ENCODE measurements at regions not wholly inside any gene's neighbourhood (a gene's known extent, or its start where the extent isn't known, plus 50 kb on each side); places are given as distances from the start of the nearest gene placed in this dataset.

GRCh38 chr1:36609241-36610027, 126.7 kb upstream of the CSF3R start:
- DNase-seq (ENCODE audit: low read depth in 3 of 3): peak; percentile 18 to 30 (median 30)

DNA sequence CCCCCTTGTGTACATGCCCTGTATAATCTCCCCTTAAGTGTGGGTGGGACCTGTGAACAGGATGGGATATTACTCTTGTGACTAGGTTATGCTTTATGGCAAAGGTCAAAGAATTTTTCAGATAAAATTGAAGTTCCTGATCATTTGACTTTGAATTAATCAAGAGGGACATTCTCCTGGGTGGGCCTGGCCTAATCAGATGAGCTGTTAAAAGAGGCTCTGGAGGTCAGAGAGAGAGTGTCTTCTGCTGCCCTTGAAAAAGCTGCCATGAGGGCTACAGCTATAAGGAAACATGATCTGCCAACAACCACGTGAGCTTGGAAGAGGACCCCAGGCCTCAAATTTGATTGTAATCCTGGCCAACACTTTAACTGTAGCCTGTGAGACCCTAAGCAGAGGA, 125.6 kb upstream of the CSF3R start:
- DNase-seq (ENCODE audit: low read depth in 3 of 3): no peak

GRCh38 chr1:36607263-36607651, 124.5 kb upstream of the CSF3R start:
- no peak for DNase-seq (ENCODE audit: low read depth in 3 of 3)

DNA sequence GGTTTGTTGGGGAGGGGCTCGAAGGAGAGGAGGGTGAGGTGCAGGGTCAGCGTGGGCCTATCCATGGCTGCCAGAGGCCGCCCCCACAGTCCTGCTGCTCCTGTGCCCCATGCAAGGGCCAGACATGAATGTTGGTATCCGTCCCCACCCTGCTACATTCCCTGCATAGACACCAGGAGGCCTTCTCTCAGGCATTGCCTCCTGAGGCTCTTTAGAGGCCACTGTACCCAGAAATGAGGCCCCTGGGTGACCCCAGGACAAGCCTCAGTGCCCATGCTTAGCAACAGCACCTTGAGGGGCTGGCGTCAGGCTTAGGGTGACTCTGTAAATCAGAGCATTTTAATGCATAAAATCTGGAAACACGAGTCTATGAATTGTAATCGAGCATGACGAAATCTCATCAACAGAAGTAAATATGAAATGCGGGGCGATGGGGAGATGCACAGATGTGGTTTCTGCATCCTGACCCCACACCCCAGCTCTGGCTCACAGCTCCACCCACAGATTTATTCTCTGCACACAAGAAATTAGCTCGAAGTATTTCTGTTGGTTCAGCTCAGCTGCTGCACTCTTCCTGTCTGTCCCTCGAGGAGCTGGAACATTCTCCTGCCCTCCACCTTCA, 124.0 kb upstream of the CSF3R start:
- no peak for DNase-seq (ENCODE audit: low read depth in 3 of 3)

DNA sequence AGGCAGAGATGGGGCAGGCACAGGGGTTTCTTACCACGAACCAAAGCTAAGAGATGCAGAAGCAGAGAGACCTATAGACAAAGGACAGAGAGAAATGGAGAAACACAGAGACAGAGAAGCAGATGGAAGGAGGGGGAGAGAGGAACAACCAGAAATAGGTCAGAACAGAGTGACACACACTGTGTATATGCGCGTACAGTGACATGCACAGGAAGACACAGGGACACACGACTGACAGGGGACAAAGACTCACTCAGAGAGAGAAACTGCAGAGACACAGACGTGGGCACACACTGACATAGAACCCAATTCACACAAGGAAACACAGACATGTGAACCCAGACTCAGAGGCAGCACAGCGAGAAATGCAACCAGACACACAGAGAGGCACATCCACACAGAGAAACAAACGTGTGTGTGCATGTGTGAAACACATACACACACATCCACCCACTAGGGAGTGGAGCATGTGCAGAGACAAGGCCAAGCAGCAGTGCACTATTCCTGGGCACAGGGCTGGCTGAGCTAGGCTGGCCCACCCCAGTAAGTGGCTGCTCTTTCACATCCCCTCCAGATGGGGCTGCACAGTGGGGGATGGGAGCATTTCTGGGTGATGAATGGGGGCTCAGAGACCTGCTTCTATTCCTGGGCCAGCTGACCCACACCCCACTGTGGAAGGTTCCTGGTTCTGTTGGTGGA, 123.4 kb upstream of the CSF3R start:
- no peak for DNase-seq (ENCODE audit: low read depth in 3 of 3)

GRCh38 chr1:36603461-36603860, 120.7 kb upstream of the CSF3R start:
- no peak for DNase-seq (ENCODE audit: low read depth in 3 of 3)

GRCh38 chr1:36602184-36602583, 119.5 kb upstream of the CSF3R start:
- DNase-seq (ENCODE audit: low read depth in 3 of 3): no peak

GRCh38 chr1:36599828-36600227, 117.1 kb upstream of the CSF3R start:
- no peak for DNase-seq (ENCODE audit: low read depth in 3 of 3)

DNA sequence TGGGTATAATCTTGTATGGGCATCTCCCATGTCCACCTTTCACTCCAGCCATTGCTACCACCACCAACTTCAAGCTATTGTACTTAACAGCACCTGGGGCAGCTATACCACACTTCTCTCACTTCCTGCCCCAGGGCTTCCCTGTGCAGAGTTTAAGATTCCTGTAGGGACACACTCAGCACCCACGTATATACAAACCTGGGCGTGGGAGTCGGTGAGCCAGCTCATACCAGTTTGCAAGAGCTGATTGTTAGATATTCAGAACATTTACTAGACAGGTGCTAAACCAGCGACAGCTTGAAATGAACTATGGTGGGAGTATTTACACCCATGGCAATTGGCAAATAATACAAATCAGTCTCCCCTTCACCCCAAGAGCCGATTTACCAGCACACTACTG, 114.8 kb upstream of the CSF3R start:
- DNase-seq (ENCODE audit: low read depth in 3 of 3): no peak

GRCh38 chr1:36595921-36596320, 113.2 kb upstream of the CSF3R start:
- no peak for DNase-seq (ENCODE audit: low read depth in 3 of 3)

DNA sequence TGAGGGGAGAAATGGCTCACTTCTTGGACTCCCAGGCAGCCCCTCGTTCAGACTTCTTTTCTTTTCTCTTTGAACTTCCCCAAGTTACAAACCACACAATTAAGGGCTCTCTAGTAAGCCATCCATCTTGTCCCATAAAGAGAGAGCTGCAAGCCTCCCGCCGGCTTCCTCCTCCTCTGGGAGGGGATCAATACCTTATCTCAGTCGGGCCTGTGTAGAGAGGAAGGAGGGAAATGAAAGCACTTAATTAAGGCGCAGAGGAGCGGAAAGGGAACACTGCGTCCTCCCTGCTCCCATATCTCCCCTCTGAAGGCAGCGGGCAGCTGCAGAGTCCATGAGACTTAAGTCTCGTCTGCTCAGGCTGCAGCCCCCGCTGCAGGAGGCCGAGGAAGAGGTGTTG, 112.6 kb upstream of the CSF3R start:
- no peak for DNase-seq (ENCODE audit: low read depth in 3 of 3)

DNA sequence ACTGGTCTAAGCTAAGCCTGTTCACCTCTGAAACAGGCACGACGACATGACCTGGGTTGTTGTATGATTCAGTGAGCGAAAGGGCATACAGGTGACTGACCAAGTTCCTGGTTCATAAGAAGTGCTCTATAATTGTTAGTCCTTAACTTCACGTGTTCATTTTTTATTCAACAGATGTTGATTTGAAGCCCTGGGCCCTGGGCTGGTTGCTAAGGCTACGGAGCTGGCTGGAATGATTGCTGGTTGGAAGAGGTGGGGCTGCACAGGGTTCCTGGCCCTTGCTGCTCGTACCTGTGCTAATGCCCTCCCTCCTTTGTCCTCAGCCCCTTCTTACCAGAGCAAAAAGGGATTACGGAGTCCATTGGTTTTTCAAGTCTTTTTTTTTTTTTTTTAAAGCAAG, 111.3 kb upstream of the CSF3R start:
- DNase-seq (ENCODE audit: low read depth in 3 of 3): no peak

- no peak for DNase-seq (ENCODE audit: low read depth in 3 of 3)
Measured at GRCh38 chr1:36591278-36591677, 108.6 kb upstream of the CSF3R start.

GRCh38 chr1:36590771-36591170, 108.1 kb upstream of the CSF3R start:
- DNase-seq (ENCODE audit: low read depth in 3 of 3): no peak

DNA sequence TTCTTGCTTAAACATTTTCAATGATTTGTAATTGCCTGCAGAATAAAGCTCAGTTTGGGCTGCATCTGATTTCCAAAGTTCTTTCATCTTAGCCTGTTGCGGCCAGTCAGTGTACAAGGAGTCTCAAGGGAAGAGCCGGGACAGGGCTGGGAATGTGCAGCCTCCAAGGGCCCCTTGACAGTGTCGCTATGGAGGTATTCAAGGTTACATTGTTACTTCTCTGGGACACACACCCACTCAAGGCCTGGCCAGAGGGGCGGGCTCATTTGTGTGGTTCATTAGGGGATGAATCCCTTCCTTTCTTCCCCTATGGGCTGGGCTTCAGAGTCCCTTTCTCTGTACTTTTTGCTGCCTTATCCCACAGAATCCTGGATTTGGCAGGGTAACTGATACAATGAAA, 107.6 kb upstream of the CSF3R start:
- no peak for DNase-seq (ENCODE audit: low read depth in 3 of 3)

DNA sequence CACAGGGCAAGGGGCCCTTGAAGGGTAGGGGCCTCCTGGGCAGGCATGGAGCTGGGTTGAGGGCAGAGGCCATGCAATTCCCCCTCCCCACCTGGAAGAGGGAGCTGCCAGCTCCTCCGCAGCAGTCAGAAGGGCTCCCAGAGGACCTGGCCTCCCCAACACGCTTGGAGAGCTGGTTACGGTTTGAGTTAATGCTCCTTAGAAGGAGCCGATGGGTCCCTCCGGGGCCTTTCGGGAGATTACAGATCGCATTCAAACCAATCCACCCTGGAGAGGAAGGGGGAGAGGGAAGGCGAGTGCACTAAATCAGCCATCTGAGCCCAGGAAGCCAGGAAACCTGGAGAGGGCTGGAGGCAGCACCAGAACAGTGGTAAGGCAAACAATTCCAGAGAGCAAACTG, 106.3 kb upstream of the CSF3R start:
- DNase-seq (ENCODE audit: low read depth in 3 of 3): no peak

GRCh38 chr1:36585569-36586548, 103.1 kb upstream of the CSF3R start:
- no peak for DNase-seq (ENCODE audit: low read depth in 3 of 3)

DNA sequence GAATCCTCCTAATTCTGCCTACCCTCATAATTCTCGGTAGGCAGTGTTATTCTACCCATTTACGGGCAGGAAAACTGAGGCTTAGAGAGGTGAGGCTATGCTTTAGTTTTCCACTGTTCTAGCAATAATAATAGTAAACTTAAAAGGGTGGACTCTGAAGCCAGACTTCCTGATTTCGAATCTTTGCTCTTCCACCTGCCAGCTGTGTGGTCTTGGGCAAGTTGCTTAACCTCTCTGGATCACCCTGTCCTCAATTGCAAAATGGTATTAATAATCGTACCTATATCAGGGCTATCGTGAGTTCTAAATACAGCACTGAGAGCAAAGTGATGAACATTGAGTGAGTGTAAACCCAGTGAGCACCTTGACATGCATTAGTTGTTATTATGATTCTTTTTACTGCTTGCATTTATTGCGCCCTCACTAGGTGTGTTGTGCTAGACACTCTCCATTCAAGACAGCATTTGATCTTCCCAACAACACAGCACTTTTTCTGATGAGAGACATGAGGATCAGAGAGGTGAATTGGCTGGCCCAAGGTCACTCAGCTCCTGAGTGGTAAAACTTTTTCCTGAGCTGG, 102.3 kb upstream of the CSF3R start:
- no peak for DNase-seq (ENCODE audit: low read depth in 3 of 3)

DNA sequence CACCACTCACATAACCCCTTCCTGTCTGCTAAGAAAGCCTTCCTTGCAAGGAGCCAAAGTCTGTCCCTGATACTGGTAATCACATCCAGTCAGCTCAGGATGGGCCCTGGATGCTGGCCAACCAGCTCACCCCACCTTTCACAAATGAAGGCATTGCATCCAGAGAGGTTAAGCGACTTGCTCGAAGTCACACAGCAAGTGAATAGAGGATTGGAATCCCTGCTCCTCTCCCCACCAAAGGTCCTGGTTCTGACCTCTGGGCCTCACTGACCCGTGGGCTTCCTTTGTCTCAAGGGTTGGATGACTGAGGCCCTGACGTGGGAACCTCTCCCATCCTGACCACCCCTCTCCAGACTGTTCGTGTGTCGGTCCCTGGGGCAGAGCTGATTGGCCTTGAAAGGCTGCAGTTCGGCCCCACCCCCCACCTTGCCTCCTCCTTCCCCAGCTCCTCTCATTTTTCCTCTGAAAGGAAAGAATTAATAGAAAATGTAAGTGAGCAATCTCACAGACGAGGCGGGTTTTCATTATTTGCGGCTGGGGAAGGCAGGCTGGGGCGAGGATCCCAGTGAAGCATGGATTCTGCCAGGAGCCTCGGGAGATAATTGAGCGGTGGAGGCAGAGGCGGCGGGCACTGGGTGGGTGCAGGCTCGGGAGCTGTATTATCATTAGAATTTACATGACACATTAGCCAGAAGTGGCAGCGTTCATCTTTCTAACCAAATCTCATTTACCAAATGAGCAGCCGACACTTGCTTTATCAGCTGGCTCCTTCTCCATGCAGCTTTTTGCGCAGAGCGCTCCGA, 101.5 kb upstream of the CSF3R start:
- no peak for DNase-seq (ENCODE audit: low read depth in 3 of 3)

GRCh38 chr1:36583080-36583479, 100.4 kb upstream of the CSF3R start:
- no peak for DNase-seq (ENCODE audit: low read depth in 3 of 3)
